ENCODE measurements at regions not wholly inside any gene's neighbourhood (a gene's known extent, or its start where the extent isn't known, plus 50 kb on each side); places are given as distances from the start of the nearest gene placed in this dataset.

DNA sequence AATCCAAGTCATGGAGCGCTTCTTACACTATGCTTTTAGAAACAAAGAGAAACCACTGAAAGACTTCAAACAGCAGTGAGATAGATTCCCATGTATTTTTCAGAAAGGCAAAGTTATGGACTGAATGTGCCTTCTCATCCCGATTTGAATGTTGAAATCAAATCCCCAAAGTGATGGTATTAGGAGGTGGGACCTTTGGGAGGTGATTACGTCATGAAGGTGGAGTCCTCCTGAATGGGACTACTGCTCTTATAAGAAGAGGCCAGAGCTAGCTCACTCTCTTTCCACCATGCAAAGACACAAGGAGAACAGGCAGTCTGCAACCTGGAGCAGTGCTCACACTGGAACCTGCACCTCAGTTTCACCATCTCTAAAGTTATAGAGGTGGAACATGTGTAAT lies 1279.8 kb downstream of the GATA3 start:
- TF ChIP-seq POLR2A (IDR thresholded peaks at IDR 0.05) = no peak
- TF ChIP-seq, protein P1, sequence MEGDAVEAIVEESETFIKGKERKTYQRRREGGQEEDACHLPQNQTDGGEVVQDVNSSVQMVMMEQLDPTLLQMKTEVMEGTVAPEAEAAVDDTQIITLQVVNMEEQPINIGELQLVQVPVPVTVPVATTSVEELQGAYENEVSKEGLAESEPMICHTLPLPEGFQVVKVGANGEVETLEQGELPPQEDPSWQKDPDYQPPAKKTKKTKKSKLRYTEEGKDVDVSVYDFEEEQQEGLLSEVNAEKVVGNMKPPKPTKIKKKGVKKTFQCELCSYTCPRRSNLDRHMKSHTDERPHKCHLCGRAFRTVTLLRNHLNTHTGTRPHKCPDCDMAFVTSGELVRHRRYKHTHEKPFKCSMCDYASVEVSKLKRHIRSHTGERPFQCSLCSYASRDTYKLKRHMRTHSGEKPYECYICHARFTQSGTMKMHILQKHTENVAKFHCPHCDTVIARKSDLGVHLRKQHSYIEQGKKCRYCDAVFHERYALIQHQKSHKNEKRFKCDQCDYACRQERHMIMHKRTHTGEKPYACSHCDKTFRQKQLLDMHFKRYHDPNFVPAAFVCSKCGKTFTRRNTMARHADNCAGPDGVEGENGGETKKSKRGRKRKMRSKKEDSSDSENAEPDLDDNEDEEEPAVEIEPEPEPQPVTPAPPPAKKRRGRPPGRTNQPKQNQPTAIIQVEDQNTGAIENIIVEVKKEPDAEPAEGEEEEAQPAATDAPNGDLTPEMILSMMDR (IDR thresholded peaks at IDR 0.05) = no peak

All from esophagus squamous epithelium (tissue), 4 donors.